AG20443 (cell line): ENCODE measurements at regions not wholly inside any gene's neighbourhood (a gene's known extent, or its start where the extent isn't known, plus 50 kb on each side); places are given as distances from the start of the nearest gene placed in this dataset.
"Not testable (repeated sequence)": the region's sequence is repeated elsewhere in the genome, so short reads cannot be mapped to it uniquely, and the experiment has no call there.

Experiments used
- DNase-seq: peaks from one replicate; pipeline ENCODE4 v3.0.0; 2012; ENCODE audit warnings: low spot score, mixed read lengths

DNA sequence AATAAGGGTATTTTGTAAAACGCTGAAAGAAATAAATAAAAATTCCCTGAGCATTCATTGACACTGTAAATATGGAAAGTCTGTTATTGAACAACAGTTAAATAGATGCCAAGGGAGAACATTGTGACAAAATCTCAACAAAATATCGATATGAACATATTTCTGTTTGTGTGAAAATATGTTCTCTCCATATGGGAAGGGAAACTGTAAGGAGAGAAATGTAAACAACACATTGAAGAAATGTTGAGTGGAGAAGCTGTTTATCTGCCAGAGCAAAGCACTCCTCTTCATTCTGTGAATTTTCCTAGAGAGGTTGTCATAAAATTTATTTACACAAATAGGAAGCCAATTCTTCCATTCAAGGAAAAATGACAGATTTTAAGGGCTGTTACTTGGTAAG lies 57.1 kb upstream of the EOMES start:
- DNase-seq: no peak

DNA sequence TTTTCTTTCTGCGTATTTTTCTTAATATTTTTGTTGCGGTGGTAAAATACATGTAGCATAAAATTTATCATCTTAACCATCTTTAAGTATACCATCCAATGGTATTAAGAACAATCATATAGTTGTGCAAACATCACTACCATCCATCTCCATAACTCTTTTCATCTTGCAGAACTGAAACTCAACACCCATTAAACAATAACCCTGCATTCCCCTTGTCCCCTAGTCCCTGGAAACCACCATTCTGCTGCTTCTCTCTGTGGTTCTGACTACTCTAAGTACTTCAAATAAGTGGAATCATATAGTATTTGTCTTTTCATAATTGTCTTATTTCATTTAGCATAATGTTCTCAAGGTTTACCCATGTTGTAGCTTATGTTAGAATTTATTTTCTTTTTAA lies 67.3 kb upstream of the EOMES start:
- no peak for DNase-seq

DNA sequence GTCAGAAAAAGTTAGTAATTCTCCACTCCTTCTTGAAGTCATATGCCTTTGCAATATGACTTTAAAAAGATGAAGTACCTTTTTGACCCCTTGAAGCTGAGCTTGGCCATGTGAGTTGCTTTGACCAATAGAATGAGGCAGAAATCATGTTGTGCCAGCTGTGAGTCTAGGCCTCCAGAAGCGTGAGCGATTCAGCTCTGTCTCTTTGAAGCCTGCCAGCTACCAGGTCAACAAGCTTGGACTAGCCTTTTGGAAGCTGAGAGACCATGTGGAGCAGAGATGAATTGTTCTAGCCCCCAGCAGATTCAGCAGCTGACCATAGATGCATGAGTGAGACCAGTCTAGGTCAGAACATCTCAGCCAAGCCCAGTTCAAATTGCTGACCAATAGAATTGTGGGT lies 69.8 kb upstream of the EOMES start:
- no peak for DNase-seq

DNA sequence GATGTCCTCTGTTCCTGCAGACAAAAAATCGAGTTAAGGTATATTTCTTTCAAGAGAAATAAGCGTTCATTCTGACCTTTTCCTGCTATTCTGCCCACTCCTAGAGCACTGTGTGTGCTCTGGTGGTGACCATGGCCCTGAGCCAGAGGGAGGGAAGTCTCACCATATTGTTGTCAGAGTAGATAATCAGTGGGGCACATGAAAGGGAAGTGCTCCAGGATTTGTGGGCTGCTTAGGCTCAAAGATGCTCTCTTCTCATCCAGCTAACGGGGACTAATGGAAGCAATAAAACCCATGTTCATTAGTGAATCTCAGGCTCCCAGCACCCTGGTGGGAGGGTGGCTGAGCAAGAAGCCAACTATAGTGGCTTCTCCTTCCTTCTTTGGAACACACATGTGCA lies 70.7 kb upstream of the EOMES start:
- DNase-seq: no peak

DNA sequence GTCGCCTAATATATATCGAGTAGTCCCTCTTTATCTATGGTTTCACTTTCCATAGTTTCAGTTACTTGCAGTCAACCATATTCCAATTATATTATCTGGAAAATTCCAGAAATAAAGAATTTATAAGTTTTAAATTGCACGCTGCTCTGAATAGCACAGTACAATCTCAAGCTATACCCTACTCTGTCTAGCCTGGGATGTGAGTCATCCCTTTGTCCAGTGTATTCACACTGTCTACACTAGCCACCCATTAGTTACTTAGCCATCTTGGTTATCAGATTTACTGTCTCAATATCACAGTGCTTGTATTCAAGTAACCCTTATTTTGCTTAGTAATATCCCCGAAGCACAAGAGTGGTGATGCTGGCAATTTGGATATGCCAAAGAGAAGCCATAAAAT lies 72.1 kb upstream of the EOMES start:
- DNase-seq: no peak

DNA sequence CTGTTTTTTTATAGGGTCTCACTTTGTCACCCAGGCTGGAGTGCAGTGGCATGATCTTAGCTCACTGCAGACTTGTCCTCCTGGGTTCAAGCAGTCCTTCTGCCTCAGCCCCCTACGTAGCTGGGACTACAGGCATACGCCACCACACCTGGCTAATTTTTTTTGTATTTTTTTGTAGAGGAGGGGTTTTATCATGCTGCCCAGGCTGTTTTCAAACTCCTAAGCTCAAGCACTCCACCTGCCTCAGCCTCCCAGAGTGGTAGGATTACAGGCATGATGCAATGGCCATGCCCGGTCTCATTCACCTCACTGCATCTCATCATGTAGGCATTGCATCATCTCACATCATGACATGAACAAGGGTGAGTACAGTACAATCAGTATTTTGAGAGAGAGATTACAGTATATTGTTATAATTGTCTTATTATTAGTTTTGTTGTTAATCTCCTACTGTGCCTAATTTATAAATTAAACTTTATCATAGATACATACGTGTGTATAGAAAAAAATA lies 74.3 kb upstream of the EOMES start:
- DNase-seq: no peak

DNA sequence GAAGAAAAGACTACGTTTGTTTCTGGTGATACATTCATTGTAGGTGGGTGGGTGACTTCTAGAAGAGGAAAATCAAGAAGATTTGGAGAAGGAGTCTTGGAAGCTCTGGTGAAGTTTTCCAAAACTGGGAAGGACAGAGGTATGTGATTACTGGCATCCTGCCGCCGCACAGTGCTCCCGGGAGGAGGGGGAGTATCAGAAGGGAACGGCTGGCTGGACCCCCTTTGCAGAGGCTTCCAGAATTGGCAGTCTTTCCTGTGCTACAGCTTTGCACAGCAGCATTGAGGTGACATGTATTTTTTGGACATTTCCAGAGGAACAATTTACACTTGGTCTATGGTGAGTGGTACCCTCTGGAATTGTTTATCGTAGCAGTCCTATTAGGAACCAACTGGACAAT lies 75.7 kb upstream of the EOMES start:
- no peak for DNase-seq

DNA sequence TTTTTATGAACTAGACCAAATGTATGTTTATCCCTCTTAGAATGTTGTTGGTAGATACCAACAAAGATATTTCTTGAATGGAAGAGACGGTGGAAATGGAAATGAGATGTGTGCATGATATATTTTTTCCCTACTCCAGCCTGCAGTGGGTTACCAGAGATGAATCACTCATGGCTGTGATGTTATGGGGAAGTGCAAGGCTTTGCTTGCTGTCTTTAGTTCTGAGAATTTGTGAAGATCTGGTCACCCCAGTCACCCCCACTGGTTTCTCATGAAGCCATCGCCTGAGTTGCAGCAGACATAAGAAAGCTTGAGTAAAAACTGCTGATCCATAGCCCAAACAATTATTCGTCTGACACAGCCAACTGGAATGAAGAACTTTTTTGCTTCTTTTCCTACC lies 78.1 kb upstream of the EOMES start:
- DNase-seq: no peak

DNA sequence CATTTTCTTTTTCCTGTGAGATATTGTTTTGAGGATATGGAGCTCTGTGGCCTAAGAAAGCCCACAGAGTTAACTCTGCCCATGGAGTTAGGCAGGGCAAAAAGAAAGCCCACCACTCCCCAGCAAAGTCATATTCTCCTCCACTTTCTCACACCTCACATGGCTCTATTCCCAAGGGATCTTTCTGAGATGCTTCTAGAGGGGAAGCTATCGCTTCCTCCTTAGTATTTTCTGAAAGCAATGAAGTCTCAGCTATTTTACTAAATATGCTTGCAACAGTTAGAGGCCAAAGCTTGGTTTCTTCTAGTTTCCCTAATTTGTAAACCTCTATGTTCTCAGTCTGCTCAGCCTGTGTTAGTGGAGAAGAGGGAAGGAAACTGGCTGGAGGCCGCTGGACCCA lies 80.3 kb upstream of the EOMES start:
- DNase-seq: no peak

DNA sequence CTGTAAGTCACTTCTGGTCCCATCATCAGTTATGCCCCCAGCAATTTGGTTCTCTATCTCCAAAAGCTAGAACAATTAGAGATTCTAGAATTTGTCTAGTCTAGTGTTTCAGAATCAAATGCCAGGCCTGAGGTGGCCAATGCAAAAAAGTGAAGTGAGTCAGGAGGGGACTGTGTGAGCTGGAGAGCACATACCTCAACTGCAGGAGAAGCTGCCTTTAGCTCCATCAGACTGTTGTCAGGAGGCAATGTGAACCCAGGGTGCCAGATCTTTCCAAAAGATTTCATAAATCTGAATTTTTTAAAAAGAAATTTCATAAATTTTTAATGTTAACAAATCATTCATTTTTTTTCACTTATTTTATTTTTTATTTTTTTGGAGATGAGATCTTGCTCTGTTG lies 80.7 kb upstream of the EOMES start:
- DNase-seq: no peak

DNA sequence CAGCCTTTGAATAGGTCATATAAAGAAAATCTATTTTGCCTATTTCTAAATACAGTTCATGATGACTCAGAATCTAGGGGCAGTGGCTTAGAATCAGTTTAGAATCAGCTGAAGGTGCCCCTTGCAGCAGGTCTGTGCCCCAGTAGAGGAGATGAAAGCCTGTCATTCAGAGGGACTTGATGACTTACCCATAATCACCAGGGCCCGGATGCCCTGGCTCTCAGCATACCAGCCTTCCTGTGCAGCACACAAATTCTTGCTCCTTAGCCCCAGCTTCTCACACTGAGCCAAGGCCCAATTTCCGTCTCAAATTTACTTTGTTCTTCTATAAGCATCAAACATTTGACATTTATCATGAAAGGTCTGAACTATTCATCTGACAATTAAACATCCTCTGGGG lies 83.2 kb upstream of the EOMES start:
- DNase-seq: no peak

DNA sequence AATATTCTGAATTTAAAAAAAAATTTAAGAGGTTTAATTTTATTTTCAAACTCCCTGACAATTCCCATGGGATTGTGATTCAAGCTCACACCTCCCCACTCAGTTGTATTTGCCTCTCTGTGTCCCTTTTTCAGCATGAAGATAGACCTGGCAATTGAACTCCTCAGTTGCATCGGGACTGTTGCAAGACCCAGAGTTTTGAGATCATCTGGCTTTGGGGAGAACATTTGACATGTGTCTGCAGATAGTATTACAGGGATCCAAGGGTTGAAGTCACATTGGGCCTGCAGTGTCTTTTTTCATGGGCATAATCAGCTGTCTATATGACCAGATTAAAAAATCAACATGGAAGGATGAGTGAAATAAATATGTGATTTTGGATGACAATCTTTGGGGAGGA lies 91.1 kb upstream of the EOMES start:
- DNase-seq: no peak

DNA sequence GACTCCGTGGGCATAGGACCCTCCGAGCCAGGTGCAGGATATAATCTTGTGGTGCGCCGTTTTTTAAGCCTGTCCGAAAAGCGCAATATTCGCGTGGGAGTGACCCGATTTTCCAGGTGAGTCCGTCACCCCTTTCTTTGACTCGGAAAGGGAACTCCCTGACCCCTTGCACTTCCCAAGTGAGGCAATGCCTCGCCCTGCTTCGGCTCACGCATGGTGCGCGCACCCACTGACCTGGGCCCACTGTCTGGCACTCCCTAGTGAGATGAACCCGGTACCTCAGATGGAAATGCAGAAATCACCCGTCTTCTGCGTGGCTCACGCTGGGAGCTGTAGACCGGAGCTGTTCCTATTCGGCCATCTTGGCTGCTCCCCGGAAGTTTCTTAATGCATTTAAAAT lies 99.5 kb upstream of the EOMES start:
- DNase-seq: not testable (repeated sequence)

DNA sequence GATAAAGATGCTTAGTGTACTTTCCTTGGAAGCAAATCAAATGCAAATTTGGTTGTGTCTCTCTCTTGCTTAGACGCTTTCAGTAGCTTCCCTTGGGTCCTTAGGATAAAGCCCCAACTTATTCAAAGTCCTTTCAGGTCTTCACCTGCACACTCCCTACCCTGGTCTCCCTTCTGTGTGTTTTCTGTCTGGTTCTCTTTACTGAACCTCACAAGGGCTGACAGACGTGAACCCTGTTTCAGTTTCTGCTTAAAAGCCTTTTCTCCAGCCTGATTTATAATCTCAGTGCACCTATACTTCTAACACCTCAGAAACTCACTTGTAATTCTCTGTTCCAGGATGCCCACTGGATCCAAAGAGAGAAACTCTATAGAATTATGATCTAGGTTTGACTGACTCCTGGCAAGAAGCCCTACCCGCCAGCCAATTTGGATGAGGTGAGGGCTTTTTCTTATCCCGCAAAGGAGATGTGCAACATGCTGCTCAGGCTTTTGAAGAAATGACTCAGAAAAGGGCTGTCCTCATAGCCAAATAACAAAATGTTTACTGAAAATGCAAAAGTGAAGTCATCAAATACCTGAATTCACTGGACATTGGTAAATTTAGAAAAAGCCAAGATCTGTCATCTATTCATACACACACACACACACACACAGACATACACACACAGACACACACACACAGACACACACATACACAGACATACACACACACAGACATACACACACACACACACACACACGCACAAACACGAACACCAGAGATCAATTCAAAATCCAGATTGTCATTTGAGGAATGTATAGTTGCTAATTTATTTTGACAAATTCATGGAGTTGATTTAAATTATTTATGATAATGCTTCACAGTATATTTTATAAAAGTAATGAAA lies 102.4 kb upstream of the EOMES start:
- DNase-seq: no peak

DNA sequence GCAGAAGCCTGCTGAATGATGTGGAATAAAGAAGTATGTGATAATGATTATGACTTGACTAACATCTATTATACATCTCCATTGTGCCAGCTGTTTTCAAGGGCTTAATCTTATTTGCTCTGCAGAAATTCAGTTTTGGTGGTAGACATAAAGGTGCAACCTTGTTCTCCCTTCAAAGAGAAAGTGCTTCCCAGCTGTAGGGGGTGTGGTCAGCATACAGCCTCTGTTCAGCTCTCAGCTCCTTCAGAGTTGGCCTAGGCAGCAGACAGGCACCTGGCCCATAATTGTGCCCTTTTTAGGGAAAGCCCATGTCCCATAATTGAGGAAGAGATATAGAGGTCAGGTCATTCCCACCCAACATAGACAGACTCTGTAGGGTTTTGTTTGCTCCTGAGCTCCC lies 104.3 kb upstream of the EOMES start:
- DNase-seq: no peak

DNA sequence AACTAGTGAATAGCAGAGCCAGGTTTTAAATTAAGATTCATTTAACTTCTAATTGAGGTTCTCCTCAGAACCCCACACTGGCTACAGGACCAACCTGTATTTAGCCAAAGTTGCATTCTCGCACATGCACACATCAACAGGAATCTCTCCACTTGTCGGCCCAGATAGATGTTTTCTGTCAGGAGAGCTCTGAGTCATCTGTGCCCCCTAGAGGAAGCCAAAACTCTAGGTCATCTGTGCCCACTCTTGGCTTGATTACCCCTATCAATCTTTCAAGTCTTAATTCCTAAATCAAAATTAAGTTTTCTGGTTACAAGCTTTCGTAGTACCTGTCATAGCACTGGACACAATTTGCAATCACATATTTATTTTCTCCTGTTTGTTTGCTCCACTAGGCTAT lies 104.9 kb upstream of the EOMES start:
- DNase-seq: no peak

DNA sequence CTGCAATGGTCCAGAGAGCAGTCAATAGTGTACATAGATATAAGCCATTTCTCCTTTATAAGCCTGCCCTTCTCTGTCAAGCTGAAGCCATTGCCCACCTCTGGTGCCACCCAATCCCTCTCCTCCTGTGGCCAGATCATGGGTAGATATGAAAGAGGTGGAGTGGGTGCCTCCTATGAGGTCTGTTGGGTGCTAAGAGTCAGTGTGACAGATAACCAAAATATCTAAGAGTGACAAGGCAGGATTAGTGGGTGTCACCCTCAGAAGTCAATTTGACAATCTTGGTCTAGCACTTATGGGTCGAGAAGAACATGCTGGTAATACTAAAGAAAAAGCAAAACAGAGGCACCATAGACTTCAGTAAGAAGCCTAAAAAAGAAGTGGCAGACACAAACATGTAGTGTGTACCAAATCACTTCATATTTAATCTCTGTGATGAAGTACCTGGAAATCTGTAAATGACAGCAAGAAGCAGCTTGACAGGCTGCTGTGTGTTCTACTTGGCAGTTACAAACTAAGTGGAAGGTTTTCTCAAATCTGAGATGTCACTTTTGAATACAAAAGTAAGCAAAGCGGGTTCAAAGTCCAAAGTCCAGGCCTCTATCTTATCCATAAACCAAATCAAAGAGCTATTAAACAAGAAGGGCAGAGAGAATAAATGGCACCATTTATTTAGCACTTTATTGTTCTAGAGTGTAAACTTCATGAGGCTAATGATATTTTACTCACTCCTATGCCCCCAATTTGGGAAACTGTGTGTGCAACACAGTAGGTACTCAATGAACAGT lies 118.9 kb upstream of the EOMES start:
- DNase-seq: no peak

DNA sequence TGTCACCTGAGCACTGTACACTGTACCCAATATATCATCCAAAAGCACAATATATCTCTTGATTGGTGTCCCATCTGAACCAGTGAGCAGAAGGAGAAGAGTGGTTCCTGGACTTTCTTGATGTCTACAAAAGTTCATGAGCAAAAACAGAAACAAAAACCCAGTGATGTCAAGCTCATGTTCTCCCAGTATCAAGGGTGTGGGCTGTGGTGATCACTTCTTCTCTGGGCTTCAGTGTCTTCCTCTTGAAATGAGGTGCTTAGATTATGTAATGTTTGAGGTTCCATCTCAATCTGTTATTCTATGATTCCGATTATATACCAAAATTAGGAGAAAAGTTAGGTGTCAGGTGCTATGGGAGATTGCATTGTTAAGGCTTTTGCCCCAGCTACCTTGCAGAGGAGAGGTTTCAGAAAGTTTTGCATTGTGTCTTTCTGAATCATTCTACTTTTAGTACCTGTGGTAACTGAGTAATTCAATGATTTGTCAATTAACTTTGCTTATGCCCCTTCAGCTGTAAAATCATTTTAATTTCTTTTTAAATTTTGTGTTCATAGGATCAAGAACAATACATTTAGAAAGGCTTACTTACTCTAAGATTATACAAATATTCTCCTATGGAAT lies 122.0 kb upstream of the EOMES start:
- no peak for DNase-seq

DNA sequence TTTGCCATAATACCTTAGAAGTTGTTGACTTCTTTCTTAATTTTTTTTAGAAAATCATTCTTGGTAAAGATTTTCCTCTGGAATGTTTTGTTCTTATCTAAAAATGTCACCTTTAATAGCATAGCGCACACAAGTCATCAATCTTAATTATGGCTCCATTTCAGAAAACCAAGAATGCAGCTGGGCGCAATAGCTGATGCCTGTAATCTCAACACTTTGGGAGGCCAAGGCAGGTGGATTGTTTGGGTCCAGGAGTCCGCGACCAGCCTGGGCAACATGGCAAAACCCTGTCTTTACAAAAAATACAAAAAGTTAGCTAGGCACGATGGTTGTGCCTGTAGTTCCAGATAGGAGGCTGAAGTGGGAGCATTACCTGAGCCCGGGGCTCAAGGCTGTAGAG lies 125.6 kb upstream of the EOMES start:
- DNase-seq: no peak

DNA sequence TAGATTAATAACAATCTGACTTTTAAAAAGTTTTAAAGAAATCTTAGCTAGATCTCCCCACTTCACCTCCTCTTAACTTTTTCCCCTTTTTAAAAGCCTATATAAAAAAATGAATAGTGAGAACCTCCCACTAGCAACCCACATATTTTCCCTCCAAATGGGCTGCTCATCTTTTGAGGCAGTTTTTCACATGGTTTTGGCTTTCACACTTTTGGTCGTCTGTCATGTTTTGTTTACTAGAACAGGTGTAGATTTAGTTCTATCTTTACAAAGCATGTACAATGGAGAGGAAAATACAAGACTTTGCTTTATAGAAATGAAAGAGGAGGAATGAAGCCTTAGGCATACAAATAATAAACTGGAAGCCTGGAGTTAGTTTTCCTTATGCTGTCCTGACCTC lies 126.7 kb upstream of the EOMES start:
- no peak for DNase-seq

DNA sequence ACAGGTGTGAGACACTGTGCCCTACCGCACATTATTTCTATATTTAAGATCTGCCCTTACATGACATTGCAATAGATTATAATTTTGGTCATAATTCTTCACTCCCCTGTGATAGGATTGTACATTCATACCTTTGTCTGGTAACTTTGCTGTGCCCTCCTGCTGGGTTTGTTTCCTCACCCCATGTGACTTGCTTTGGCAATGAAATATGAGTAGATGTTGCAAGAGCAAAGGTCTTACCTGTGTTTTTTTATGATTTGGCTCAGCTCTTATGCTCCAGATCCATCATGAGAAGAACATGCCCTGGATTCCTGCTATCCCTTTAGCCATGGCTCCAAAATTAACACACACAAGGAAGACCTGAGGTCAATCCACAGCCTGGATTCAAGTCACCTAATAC lies 137.7 kb upstream of the EOMES start:
- DNase-seq: no peak

DNA sequence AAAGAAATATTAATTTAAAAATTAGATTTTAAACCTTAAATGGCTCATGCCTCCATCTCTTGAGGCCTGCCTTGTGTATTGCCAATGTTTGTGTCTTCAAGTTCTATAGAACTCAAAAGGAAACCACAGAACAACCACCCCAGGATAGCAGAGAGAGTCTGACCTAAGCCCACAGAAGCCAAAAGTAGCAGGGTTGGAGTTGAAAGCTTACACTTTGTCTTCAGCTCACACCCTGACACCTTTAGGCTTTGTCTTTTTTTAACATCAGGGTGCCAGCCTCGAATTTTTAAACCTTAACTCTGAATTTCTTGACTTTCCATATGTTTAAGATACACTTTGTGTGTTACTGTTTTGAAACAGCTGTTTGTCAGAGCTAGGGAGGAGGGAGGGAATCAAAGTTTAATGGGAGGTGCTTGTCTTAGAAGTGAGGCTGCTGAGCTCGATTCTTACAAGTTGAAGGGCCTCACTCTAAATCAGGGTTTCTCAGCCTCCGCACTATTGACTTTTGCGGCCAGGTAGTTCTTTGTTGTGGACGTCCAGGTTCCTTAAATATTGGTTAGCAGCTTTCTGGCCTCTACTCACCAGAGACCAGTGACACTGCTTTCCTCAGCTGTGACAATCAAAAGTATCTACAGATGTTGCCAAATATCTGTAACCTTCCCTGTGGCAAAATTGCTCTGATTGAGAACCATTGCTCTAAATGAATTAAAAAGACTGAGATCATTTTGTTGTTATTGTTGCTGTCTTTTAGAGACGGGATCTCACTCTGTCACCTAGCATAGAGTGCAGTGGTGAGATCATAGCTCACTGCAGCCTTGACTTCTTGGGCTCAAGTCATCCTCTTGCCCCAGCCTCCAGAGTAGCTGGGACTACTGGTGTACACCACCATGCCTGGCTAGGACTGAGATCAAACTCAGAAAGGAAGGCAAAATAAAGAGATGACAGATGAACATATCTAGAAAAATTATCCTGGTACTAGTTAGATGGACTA lies 139.2 kb upstream of the EOMES start:
- no peak for DNase-seq
